H9 (cell line): ENCODE measurements at regions not wholly inside any gene's neighbourhood (a gene's known extent, or its start where the extent isn't known, plus 50 kb on each side); places are given as distances from the start of the nearest gene placed in this dataset.

Experiments used
- DNase-seq: peaks from one replicate; pipeline ENCODE4 v3.0.0-alpha.2; 2017
- H2AFZ ChIP-seq: one replicate; pipeline ENCODE4 v1.6.1; 2013; ENCODE audit warnings: mild to moderate bottlenecking, low read length, control low read depth, moderate library complexity
- H2AK5ac ChIP-seq: 2 replicates; pipeline ENCODE4 v1.6.1; 2013; ENCODE audit warnings: low read length, control low read depth, mixed read lengths; ENCODE audit not compliant: insufficient read length
- H2BK120ac ChIP-seq: one replicate; pipeline ENCODE4 v1.6.1; 2013; ENCODE audit warnings: low read depth, mild to moderate bottlenecking, low read length, control low read depth, inconsistent platforms; ENCODE audit not compliant: poor library complexity, severe bottlenecking
- H2BK12ac ChIP-seq: 2 replicates; pipeline ENCODE4 v1.6.1; 2013; ENCODE audit warnings: low read length, control low read depth, mixed read lengths, low read depth; ENCODE audit not compliant: insufficient read length
- H2BK15ac ChIP-seq: 2 replicates; pipeline ENCODE4 v1.6.1; 2013; ENCODE audit warnings: low read depth, low read length, control low read depth
- H2BK20ac ChIP-seq: one replicate; pipeline ENCODE4 v1.6.1; 2013; ENCODE audit warnings: low read depth, mild to moderate bottlenecking, low read length, control low read depth, inconsistent platforms; ENCODE audit not compliant: poor library complexity, severe bottlenecking
- H2BK5ac ChIP-seq: 2 replicates; pipeline ENCODE4 v1.6.1; 2013; ENCODE audit warnings: low read length, control low read depth, mixed read lengths; ENCODE audit not compliant: insufficient read length
- H3K14ac ChIP-seq: 2 replicates; pipeline ENCODE4 v1.6.1; 2013; ENCODE audit warnings: low read length, control low read depth; ENCODE audit not compliant: insufficient read depth
- H3K18ac ChIP-seq: 2 replicates; pipeline ENCODE4 v1.6.1; 2013; ENCODE audit warnings: low read depth, mild to moderate bottlenecking, mixed read lengths, low read length, control low read depth; ENCODE audit not compliant: insufficient read length
- H3K23ac ChIP-seq: 2 replicates; pipeline ENCODE4 v1.6.1; 2013; ENCODE audit warnings: low read length, control low read depth, mixed read lengths, low read depth; ENCODE audit not compliant: insufficient read length
- H3K23me2 ChIP-seq: 2 replicates; pipeline ENCODE4 v1.6.1; 2013; ENCODE audit warnings: low read depth, mild to moderate bottlenecking, mixed read lengths, low read length, control low read depth; ENCODE audit not compliant: insufficient read length, poor library complexity, severe bottlenecking
- H3K27ac ChIP-seq: 2 replicates; pipeline ENCODE4 v1.5.1; 2013; ENCODE audit warnings: low read length, control low read depth, mixed read lengths, low read depth; ENCODE audit not compliant: insufficient read length
- H3K27me3 ChIP-seq: 2 replicates; pipeline ENCODE4 v1.6.1; 2013; ENCODE audit warnings: low read length, control low read depth, inconsistent platforms; ENCODE audit not compliant: insufficient read depth
- H3K4ac ChIP-seq: 2 replicates; pipeline ENCODE4 v1.6.1; 2013; ENCODE audit warnings: low read depth, mild to moderate bottlenecking, control low read depth, inconsistent platforms, low read length, moderate library complexity
- H3K4me1 ChIP-seq: 2 replicates; pipeline ENCODE4 v1.6.1; 2013; ENCODE audit warnings: low read length, control low read depth, inconsistent platforms; ENCODE audit not compliant: insufficient read depth
- H3K4me2 ChIP-seq: 2 replicates; pipeline ENCODE4 v1.6.1; 2013; ENCODE audit warnings: low read length, control low read depth, mixed read lengths; ENCODE audit not compliant: insufficient read length, insufficient read depth
- H3K56ac ChIP-seq: 2 replicates; pipeline ENCODE4 v1.6.1; 2013; ENCODE audit warnings: low read depth, mild to moderate bottlenecking, mixed read lengths, low read length, control low read depth; ENCODE audit not compliant: insufficient read length
- H3K79me1 ChIP-seq: 2 replicates; pipeline ENCODE4 v1.6.1; 2013; ENCODE audit warnings: low read depth, mild to moderate bottlenecking, moderate library complexity, low read length, control low read depth, inconsistent platforms; ENCODE audit not compliant: insufficient read depth, poor library complexity, severe bottlenecking
- H3K79me2 ChIP-seq: 2 replicates; pipeline ENCODE4 v1.6.1; 2013; ENCODE audit warnings: low read length, control low read depth, inconsistent platforms; ENCODE audit not compliant: insufficient read depth
- H3K9ac ChIP-seq: 2 replicates; pipeline ENCODE4 v1.6.1; 2013; ENCODE audit warnings: low read length, control low read depth, mixed read lengths; ENCODE audit not compliant: insufficient read length; ENCODE audit errors: extremely low read depth
- H3K9me3 ChIP-seq: one replicate; pipeline ENCODE4 v1.6.1; 2013; ENCODE audit warnings: low read depth, low read length, inconsistent platforms; ENCODE audit not compliant: control insufficient read depth
- H3T11ph ChIP-seq: one replicate; pipeline ENCODE4 v1.6.1; 2013; ENCODE audit warnings: mild to moderate bottlenecking, low read length, control low read depth, inconsistent platforms
- H4K20me1 ChIP-seq: one replicate; pipeline ENCODE4 v1.6.1; 2013; ENCODE audit not compliant: control insufficient read depth, insufficient read length, insufficient read depth
- H4K5ac ChIP-seq: 2 replicates; pipeline ENCODE4 v1.6.1; 2013; ENCODE audit warnings: low read depth, mild to moderate bottlenecking, mixed read lengths, low read length, control low read depth; ENCODE audit not compliant: insufficient read length
- H4K8ac ChIP-seq: replicated peaks from 2 replicates; pipeline ENCODE4 v1.6.1; 2013; ENCODE audit warnings: low read length, control low read depth, mixed read lengths, low read depth; ENCODE audit not compliant: insufficient read length
- H4K91ac ChIP-seq: 2 replicates; pipeline ENCODE4 v1.6.1; 2013; ENCODE audit warnings: low read depth, mild to moderate bottlenecking, moderate library complexity, mixed read lengths, low read length, control low read depth; ENCODE audit not compliant: insufficient read length
- H3K27ac Mint-ChIP-seq, 3 experiments: 2 replicates in 2 of 3; 3 replicates in 1 of 3; pipeline ENCODE4 v1.8.0; 2020 to 2021; ENCODE audit warnings: mixed read lengths in 3 of 3, mild to moderate bottlenecking in 1 of 3, moderate library complexity in 1 of 3
- H3K27me3 Mint-ChIP-seq: 2 replicates; pipeline ENCODE4 v1.8.0; 2021; ENCODE audit warnings: low read depth, mild to moderate bottlenecking, moderate library complexity, mixed read lengths
- H3K36me3 Mint-ChIP-seq, 3 experiments: 2 replicates in 2 of 3; 3 replicates in 1 of 3; pipeline ENCODE4 v1.8.0; 2020 to 2021; ENCODE audit warnings: low read depth in 3 of 3, mixed read lengths in 3 of 3; ENCODE audit not compliant: insufficient read depth in 1 of 3
- H3K4me1 Mint-ChIP-seq, 2 experiments: 2 replicates each; pipeline ENCODE4 v1.8.0; 2020; ENCODE audit warnings: mixed read lengths in 2 of 2
- H3K4me3 Mint-ChIP-seq, 2 experiments: 2 replicates in 1 of 2; 3 replicates in 1 of 2; pipeline ENCODE4 v1.8.0; 2020 to 2021; ENCODE audit warnings: mild to moderate bottlenecking in 2 of 2, mixed read lengths in 2 of 2, moderate library complexity in 1 of 2
- H3K9me3 Mint-ChIP-seq, 2 experiments: 2 replicates in 1 of 2; 3 replicates in 1 of 2; pipeline ENCODE4 v1.8.0; 2020; ENCODE audit warnings: mild to moderate bottlenecking in 2 of 2, mixed read lengths in 2 of 2, moderate library complexity in 1 of 2
- WGBS: extraction: QIAGEN DNeasy Blood & Tissue Kit; methylation state at CpG from one replicate; pipeline ENCODE4 v1.1.7; 2013; ENCODE audit warnings: missing lambda C conversion rate, low lambda C conversion rate, mixed read lengths; ENCODE audit not compliant: insufficient read length; ENCODE audit errors: extremely low coverage; 5-methylcytosine and 5-hydroxymethylcytosine counted together
- TF ChIP-seq, protein P1 (sequence below): fragments of 200-600 bp; sonication (generic); conservative IDR thresholded peaks from 3 replicates; pipeline ENCODE4 v1.8.0; 2021; ENCODE audit warnings: antibody characterized with exemption, mild to moderate bottlenecking

DNA sequence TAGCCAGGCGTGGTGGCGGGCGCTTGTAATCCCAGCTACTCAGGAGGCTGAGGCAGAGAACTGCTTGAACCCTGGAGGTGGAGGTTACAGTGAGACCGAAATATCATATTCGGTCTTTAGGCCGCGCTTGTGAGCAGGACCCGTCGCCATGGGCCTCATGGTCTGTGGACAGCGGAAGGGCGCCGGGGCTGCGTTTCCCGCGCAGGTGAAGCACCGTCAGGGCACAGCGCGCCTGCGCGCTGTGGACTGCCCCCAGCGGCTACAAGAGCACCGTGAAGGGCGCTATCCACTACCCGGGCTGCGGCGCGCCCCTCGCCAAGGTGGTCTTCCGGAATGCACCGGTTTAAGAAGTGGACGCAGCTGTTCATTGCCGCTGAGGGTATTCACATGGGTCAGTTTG is 482.0 kb upstream of the NAALADL2 start:
- Histone ChIP-seq H3K9ac (no peak overlapping the region), H3K79me1 (no peaks in the 10 kb centered on the region), H2BK15ac (no peak overlapping the region), H2BK5ac (no peak overlapping the region), H3K4me1 (no peaks in the 10 kb centered on the region; the same call in 1 of the 2 replicates), H3K14ac (no peak overlapping the region), H4K8ac (no peak overlapping the region), H3K4me2 (no peak overlapping the region), H3K4ac (no peak overlapping the region), H4K91ac (no peak overlapping the region), H3K56ac (no peak overlapping the region), H3K9me3 (no peaks in the 10 kb centered on the region), H3K79me2 (no peaks in the 10 kb centered on the region), H3K27ac (no peak overlapping the region), H4K5ac (no peak overlapping the region), H3K18ac (no peak overlapping the region), H2BK20ac (no peak overlapping the region), H3K23ac (no peak overlapping the region), H2AFZ (no peak overlapping the region), H2BK12ac (no peak overlapping the region), H4K20me1 (no peaks in the 10 kb centered on the region), H3T11ph (no peak overlapping the region), H2BK120ac (no peak overlapping the region), H2AK5ac (no peak overlapping the region), H3K27me3 (no peaks in the 10 kb centered on the region), H3K23me2 (no peaks in the 10 kb centered on the region)
- no peak overlapping the region; a peak in 1 of 7 replicates for H3K27ac Mint-ChIP-seq
- no peaks in the 10 kb centered on the region for H3K27me3 Mint-ChIP-seq
- WGBS: no CpG with 5 or more reads among the region's 32 CpGs
- TF ChIP-seq, protein P1, sequence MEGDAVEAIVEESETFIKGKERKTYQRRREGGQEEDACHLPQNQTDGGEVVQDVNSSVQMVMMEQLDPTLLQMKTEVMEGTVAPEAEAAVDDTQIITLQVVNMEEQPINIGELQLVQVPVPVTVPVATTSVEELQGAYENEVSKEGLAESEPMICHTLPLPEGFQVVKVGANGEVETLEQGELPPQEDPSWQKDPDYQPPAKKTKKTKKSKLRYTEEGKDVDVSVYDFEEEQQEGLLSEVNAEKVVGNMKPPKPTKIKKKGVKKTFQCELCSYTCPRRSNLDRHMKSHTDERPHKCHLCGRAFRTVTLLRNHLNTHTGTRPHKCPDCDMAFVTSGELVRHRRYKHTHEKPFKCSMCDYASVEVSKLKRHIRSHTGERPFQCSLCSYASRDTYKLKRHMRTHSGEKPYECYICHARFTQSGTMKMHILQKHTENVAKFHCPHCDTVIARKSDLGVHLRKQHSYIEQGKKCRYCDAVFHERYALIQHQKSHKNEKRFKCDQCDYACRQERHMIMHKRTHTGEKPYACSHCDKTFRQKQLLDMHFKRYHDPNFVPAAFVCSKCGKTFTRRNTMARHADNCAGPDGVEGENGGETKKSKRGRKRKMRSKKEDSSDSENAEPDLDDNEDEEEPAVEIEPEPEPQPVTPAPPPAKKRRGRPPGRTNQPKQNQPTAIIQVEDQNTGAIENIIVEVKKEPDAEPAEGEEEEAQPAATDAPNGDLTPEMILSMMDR: no peak
- peak; percentile 24 for DNase-seq
- no peaks in the 10 kb centered on the region for H3K4me1 Mint-ChIP-seq
- H3K36me3 Mint-ChIP-seq: no peaks in the 10 kb centered on the region
- H3K4me3 Mint-ChIP-seq: no peak overlapping the region
- no peaks in the 10 kb centered on the region for H3K9me3 Mint-ChIP-seq
